Superior temporal gyrus (tissue), 1 donor: ENCODE measurements at regions not wholly inside any gene's neighbourhood (a gene's known extent, or its start where the extent isn't known, plus 50 kb on each side); places are given as distances from the start of the nearest gene placed in this dataset.
"Not testable (repeated sequence)": the region's sequence is repeated elsewhere in the genome, so short reads cannot be mapped to it uniquely, and the experiment has no call there.

Source experiments
- DNase-seq: peaks from one replicate; pipeline ENCODE4 v3.0.0-alpha.2; 2016; ENCODE audit errors: extremely low spot score

- DNase-seq: no peak
Measured at GRCh38 chr4:158051401-158052235, 121.2 kb downstream of the GASK1B start.

- DNase-seq: no peak
Measured at GRCh38 chr4:158050942-158051341, 121.9 kb downstream of the GASK1B start.

GRCh38 chr4:158046345-158046744 is 126.5 kb downstream of the GASK1B start:
- DNase-seq: no peak

GRCh38 chr4:158043971-158044618 is 128.7 kb downstream of the GASK1B start:
- no peak for DNase-seq

- DNase-seq: no peak
Measured at GRCh38 chr4:158042591-158043030, 130.2 kb downstream of the GASK1B start.

GRCh38 chr4:158038718-158039117 is 134.1 kb downstream of the GASK1B start:
- no peak for DNase-seq

- DNase-seq: no peak
Measured at GRCh38 chr4:158036998-158037397, 135.8 kb downstream of the GASK1B start.

- DNase-seq: no peak
Measured at GRCh38 chr4:158035662-158036195, 137.1 kb downstream of the GASK1B start.

- no peak for DNase-seq
Measured at GRCh38 chr4:158033416-158034120, 139.3 kb downstream of the GASK1B start.

- no peak for DNase-seq
Measured at GRCh38 chr4:158032733-158033415, 140.0 kb downstream of the GASK1B start.

GRCh38 chr4:158028381-158028780 is 144.4 kb downstream of the GASK1B start:
- DNase-seq: not testable (repeated sequence)

GRCh38 chr4:158025131-158025530 is 147.7 kb downstream of the GASK1B start:
- DNase-seq: no peak

- DNase-seq: no peak
Measured at GRCh38 chr4:158020734-158021346, 152.0 kb downstream of the GASK1B start.

- DNase-seq: peak; percentile 38
Measured at GRCh38 chr4:158020176-158020575, 152.6 kb downstream of the GASK1B start.

- DNase-seq: no peak
Measured at GRCh38 chr4:158018831-158019230, 154.0 kb downstream of the GASK1B start.

GRCh38 chr4:158018221-158018830 is 154.5 kb downstream of the GASK1B start:
- no peak for DNase-seq

GRCh38 chr4:158016511-158016910 is 156.3 kb downstream of the GASK1B start:
- DNase-seq: no peak

- no peak for DNase-seq
Measured at GRCh38 chr4:158015241-158015640, 157.6 kb downstream of the GASK1B start.

GRCh38 chr4:158013858-158014257 is 159.0 kb downstream of the GASK1B start:
- no peak for DNase-seq

- no peak for DNase-seq
Measured at GRCh38 chr4:158010361-158010760, 162.5 kb downstream of the GASK1B start.
